Rectal smooth muscle tissue (tissue), 1 donor: ENCODE measurements at regions not wholly inside any gene's neighbourhood (a gene's known extent, or its start where the extent isn't known, plus 50 kb on each side); places are given as distances from the start of the nearest gene placed in this dataset.
"Not testable (repeated sequence)": the region's sequence is repeated elsewhere in the genome, so short reads cannot be mapped to it uniquely, and the experiment has no call there.

Source experiments
- H3K27ac ChIP-seq: one replicate; pipeline ENCODE4 v1.7.0; 2013; ENCODE audit warnings: low read depth, low read length, inconsistent platforms
- H3K27me3 ChIP-seq: one replicate; pipeline ENCODE4 v1.7.0; 2013; ENCODE audit warnings: low read length; ENCODE audit not compliant: control insufficient read depth, insufficient read depth
- H3K36me3 ChIP-seq: one replicate; pipeline ENCODE4 v1.7.0; 2013; ENCODE audit warnings: low read length; ENCODE audit not compliant: control insufficient read depth, insufficient read depth
- H3K4me1 ChIP-seq: one replicate; pipeline ENCODE4 v1.7.0; 2013; ENCODE audit warnings: low read length; ENCODE audit not compliant: control insufficient read depth, insufficient read depth
- H3K4me3 ChIP-seq: one replicate; pipeline ENCODE4 v1.7.0; 2013; ENCODE audit warnings: low read length
- H3K9ac ChIP-seq: one replicate; pipeline ENCODE4 v1.7.0; 2013; ENCODE audit warnings: low read length

DNA sequence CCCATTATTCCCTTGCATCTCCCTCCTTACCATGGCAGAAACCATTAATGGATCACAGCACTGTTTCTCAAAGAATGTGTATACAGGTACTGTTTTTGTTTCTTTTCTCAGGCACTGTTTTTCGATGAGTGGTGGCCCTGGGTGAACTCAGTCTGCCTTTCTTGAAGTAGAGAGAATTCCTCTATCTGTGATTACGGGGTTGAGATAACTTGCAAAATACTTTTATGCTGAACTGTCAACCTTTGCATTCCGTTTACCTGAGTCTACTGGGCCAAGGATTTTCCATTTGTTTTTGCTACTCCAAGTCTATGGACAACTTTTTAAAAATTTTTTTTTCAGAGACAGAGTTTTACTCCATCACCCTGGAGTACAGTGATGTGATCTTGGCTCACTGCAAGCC, 82.7 kb upstream of the CLINT1 start:
- Histone ChIP-seq H3K27ac (no peak overlapping the region), H3K36me3 (no peaks in the 10 kb centered on the region), H3K4me1 (no peaks in the 10 kb centered on the region), H3K9ac (no peak overlapping the region), H3K27me3 (no peaks in the 10 kb centered on the region), H3K4me3 (no peak overlapping the region)

DNA sequence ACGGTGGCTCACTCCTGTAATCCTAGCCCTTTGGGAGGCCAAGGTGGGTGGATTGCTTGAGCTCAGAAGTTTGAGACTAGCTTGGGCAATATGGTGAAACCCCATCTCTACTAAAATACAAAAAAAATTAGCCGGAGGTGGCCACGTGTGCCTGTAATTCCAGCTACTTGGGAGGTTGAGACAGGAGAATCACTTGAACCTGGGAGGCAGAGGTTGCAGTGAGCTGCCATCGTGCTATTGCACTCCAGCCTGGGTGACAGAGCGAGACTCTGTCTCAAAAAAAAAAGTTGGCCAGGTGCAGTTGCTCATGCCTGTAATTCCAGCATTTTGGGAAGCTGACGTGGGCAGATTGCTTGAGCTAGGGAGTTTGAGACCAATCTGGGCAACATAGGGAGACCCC, 79.2 kb upstream of the CLINT1 start:
- not testable (repeated sequence) for H3K36me3 ChIP-seq, H3K4me3 ChIP-seq, H3K9ac ChIP-seq, H3K27ac ChIP-seq, H3K27me3 ChIP-seq, H3K4me1 ChIP-seq

GRCh38 chr5:157936776-157937501, 78.0 kb upstream of the CLINT1 start:
- H3K4me3 ChIP-seq, H3K27ac ChIP-seq, H3K4me1 ChIP-seq, H3K36me3 ChIP-seq, H3K27me3 ChIP-seq, H3K9ac ChIP-seq: not testable (repeated sequence)

DNA sequence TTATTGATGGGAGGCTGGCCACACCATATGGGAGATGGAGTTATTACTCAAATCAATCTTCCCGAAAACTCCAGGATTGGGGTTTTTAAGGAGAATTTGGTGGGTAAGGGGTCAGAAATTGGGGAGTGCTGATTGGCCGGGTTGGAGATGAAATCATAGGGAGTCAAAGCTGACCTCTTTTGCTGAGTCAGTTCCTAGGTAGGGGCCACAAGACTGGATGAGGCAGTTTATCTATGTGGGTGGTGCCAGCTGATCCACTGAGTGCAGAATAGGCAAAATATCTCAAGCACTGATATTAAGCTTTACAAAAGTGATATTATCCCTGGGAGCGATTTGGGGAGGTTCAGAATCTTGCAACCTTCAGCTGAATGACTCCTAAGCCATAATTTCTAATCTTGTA, 75.7 kb upstream of the CLINT1 start:
- no peaks in the 10 kb centered on the region for H3K36me3 ChIP-seq
- H3K4me3 ChIP-seq = no peak overlapping the region
- H3K9ac ChIP-seq = no peak overlapping the region
- H3K27ac ChIP-seq = no peak overlapping the region
- no peaks in the 10 kb centered on the region for H3K27me3 ChIP-seq
- H3K4me1 ChIP-seq = no peaks in the 10 kb centered on the region

DNA sequence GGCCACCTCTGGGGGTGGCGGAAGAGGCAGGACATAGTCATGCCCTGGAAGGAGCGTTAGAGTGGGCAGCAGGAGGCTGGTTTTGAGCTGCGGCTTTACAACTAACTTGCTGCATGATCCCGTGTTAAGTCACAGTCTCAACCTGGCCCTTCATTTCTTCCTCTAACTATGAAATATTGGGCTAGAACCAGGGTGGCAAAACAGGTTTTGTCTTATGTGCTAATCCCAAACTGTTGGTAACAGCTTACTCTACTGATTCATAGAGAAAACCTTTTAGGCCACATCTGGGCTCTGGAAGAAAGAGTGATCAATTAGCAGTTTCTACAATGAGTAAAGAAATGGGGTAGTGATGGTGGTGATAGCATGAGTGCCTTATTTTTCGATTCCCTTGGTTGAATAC, 74.1 kb upstream of the CLINT1 start:
- H3K4me3 ChIP-seq = no peak overlapping the region
- no peak overlapping the region for H3K27ac ChIP-seq
- H3K27me3 ChIP-seq = no peaks in the 10 kb centered on the region
- no peaks in the 10 kb centered on the region for H3K4me1 ChIP-seq
- H3K9ac ChIP-seq = no peak overlapping the region
- no peaks in the 10 kb centered on the region for H3K36me3 ChIP-seq

DNA sequence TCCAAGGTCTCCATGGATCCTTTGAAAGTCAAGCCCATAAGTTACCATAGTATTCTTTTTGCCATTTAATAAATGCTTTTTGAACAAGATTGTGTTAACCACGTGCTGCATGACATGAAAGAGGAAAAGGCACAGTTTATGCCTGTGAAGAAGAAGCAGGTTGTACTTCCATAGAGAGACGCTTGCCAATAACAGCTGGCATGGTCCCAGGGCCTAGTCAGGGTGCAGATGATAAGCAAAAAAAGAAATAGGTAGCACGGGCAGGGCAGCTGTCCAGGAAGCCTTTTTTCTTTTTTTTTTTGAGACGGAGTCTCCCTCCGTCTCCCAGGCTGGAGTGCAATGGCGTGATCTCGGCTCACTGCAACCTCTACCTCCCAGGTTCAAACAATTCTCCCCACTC, 71.8 kb upstream of the CLINT1 start:
- H3K27me3 ChIP-seq = no peaks in the 10 kb centered on the region

DNA sequence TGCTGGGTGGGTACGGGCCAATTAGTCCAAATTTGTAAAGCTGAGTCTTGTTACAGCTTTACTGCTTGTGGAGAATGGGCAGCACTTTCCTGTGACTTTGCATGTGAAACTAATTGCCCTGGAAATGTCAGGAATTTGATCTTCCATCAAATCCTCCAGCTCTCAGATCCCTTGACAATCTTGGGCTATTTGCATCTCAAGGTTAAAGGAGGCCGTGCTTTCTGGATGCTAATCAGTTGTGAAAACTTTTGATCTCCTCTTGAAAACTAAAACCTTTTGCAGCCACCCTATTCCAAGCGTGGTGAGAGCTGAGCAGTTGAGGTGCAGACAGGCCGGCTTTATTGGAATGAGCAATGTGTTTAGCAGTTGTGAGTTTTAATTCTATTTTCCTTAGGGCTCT, 68.0 kb upstream of the CLINT1 start:
- H3K4me1 ChIP-seq = no peaks in the 10 kb centered on the region
- H3K27ac ChIP-seq = no peak overlapping the region
- H3K27me3 ChIP-seq = no peaks in the 10 kb centered on the region
- H3K4me3 ChIP-seq = no peak overlapping the region
- H3K36me3 ChIP-seq = no peaks in the 10 kb centered on the region
- H3K9ac ChIP-seq = no peak overlapping the region

More for the DNA sequence above, 71.8 kb upstream of the CLINT1 start:
- H3K4me3 ChIP-seq = no peak overlapping the region
- no peak overlapping the region for H3K27ac ChIP-seq
- H3K36me3 ChIP-seq = no peaks in the 10 kb centered on the region
- no peaks in the 10 kb centered on the region for H3K4me1 ChIP-seq
- no peak overlapping the region for H3K9ac ChIP-seq

GRCh38 chr5:157925786-157926671, 67.1 kb upstream of the CLINT1 start:
- no peak overlapping the region for H3K27ac ChIP-seq
- H3K27me3 ChIP-seq = no peaks in the 10 kb centered on the region

GRCh38 chr5:157924931-157925729, 66.2 kb upstream of the CLINT1 start:
- Histone ChIP-seq H3K27ac (no peak overlapping the region), H3K9ac (no peak overlapping the region), H3K27me3 (no peaks in the 10 kb centered on the region), H3K4me1 (no peaks in the 10 kb centered on the region), H3K36me3 (no peaks in the 10 kb centered on the region), H3K4me3 (no peak overlapping the region)

More at GRCh38 chr5:157925786-157926671, 67.1 kb upstream of the CLINT1 start:
- Histone ChIP-seq H3K4me1 (no peaks in the 10 kb centered on the region), H3K4me3 (no peak overlapping the region), H3K9ac (no peak overlapping the region), H3K36me3 (no peaks in the 10 kb centered on the region)

- no peaks in the 10 kb centered on the region for H3K4me1 ChIP-seq
- H3K27ac ChIP-seq = no peak overlapping the region
- H3K36me3 ChIP-seq = no peaks in the 10 kb centered on the region
- no peaks in the 10 kb centered on the region for H3K27me3 ChIP-seq
- no peak overlapping the region for H3K4me3 ChIP-seq
- H3K9ac ChIP-seq = no peak overlapping the region
Observed at GRCh38 chr5:157924490-157924889, 65.5 kb upstream of the CLINT1 start.

DNA sequence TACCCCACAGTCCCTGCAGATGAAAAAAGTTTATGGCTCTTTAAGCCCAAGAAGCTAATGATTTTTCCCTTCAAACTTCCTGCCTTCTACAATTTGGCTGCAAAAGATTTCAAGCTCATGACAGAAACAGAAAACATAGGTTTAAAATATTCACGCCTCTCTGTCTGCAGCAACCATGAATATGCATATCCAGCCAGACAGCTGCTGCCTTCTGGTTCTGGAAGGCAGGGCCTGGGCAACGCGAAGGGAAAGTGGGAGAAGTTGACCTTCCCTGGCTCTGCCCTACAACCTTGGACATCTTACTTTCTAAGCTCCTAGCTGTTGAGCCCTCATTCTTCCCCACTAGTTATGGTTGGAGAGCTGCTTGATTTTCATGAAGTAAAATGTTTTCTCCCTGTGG, 64.8 kb upstream of the CLINT1 start:
- Histone ChIP-seq H3K4me1 (peaks cover 3% of the 10 kb centered on the region), H3K4me3 (no peak overlapping the region), H3K27ac (no peak overlapping the region), H3K27me3 (no peaks in the 10 kb centered on the region), H3K9ac (no peak overlapping the region), H3K36me3 (no peaks in the 10 kb centered on the region)

DNA sequence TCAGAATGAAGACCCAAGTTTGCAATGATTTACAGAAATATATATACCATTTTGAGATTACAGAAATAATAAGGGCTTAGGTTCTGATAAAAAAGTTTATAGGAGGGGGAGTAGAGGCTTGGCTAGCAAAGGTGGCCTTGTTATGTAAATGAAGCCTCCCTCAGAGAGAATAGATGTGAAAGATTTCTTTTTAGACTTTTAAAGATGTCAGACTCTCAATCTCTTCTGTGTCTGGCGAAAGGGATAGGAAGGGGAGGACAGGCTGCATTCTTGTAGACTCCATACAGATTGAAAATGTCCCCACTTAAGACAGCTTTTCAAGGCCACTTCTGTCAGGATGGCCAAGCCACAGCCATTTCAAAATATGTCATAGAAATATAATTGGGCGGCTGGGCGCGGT, 63.1 kb upstream of the CLINT1 start:
- Histone ChIP-seq H3K9ac (no peak overlapping the region), H3K36me3 (no peaks in the 10 kb centered on the region), H3K4me3 (no peak overlapping the region), H3K27ac (no peak overlapping the region), H3K27me3 (no peaks in the 10 kb centered on the region), H3K4me1 (peaks cover 3% of the 10 kb centered on the region)
